H1 (cell line): ENCODE measurements at regions not wholly inside any gene's neighbourhood (a gene's known extent, or its start where the extent isn't known, plus 50 kb on each side); places are given as distances from the start of the nearest gene placed in this dataset.

Experiments
- CBX5 ChIP-seq: fragments of 300-800, 300-1000 bp; sonication (generic); IDR thresholded peaks from 2 replicates; pipeline ENCODE4 v1.7.1; 2016; ENCODE audit warnings: antibody characterized with exemption, low read length, low read depth
- HDAC2 ChIP-seq, 2 experiments: fragments of 300-600 bp in 1 of 2; sonication (generic) in 1 of 2; IDR thresholded peaks; 2 replicates each; pipeline ENCODE4 v1.6.1; 2011 to 2012; ENCODE audit warnings: low read depth in 2 of 2, low read length in 2 of 2, mild to moderate bottlenecking in 2 of 2, moderate library complexity in 2 of 2, borderline replicate concordance in 1 of 2, inconsistent platforms in 1 of 2
- SAP30 ChIP-seq: fragments of 300-600 bp; sonication (generic); IDR thresholded peaks from 2 replicates; pipeline ENCODE4 v1.7.1; 2012; ENCODE audit warnings: low read length, moderate library complexity, mild to moderate bottlenecking, inconsistent platforms; ENCODE audit not compliant: insufficient read depth, insufficient replicate concordance
- ZNF274 ChIP-seq: IDR thresholded peaks from 2 replicates; pipeline ENCODE4 v1.7.0; 2012; ENCODE audit warnings: low read length, borderline replicate concordance; ENCODE audit errors: extremely low read depth

- TF ChIP-seq HDAC2 (IDR thresholded peaks at IDR 0.05; ENCODE audit: borderline replicate concordance in 1 of 2, low read depth in 2 of 2, low read length in 2 of 2) (no peak), ZNF274 (no peak), SAP30 (no peak), CBX5 (no peak)
Measured at GRCh38 chr4:151952137-151952536, 191.3 kb upstream of the GATB start (continued).
